IMR-90 (cell line): ENCODE measurements at regions not wholly inside any gene's neighbourhood (a gene's known extent, or its start where the extent isn't known, plus 50 kb on each side); places are given as distances from the start of the nearest gene placed in this dataset.

Experiments used
- ATAC-seq: fragments of 200-7000 bp; cut with Tn5 transposase; 2 replicates; pipeline ENCODE4 v1.9.1; 2020; ENCODE audit warnings: low read depth, mild to moderate bottlenecking, moderate library complexity
- BruUV-seq: library from RNA; stranded (reverse); fragments of 400-500 nt; replicated peaks from 2 replicates; lab custom pipeline; 2021; lab: Mats Ljungman, UMichigan
- CTCF ChIA-PET: fragments of 300-600 bp; formaldehyde crosslinking; extraction: SDS; loops from one replicate; lab custom pipeline; 2021; ENCODE audit warnings: antibody characterized with exemption; lab: Yijun Ruan, JAX
- POLR2A ChIA-PET: fragments of 300-600 bp; sonication (Branson Sonifier 250); formaldehyde crosslinking; loops from one replicate; lab custom pipeline; 2022; ENCODE audit warnings: antibody characterized with exemption; ENCODE audit not compliant: unreplicated experiment; lab: Charles Lee
- DNase-seq: peaks from one replicate; pipeline ENCODE4 v3.0.0; 2013
- H2AFZ ChIP-seq: replicated peaks from 2 replicates; pipeline ENCODE3; 2013; ENCODE audit warnings: low read length, mild to moderate bottlenecking; ENCODE audit not compliant: poor library complexity
- H2AK5ac ChIP-seq: 2 replicates; pipeline ENCODE4 v1.6.1; 2013; ENCODE audit warnings: low read depth, low read length, inconsistent platforms
- H2AK9ac ChIP-seq: replicated peaks from 2 replicates; pipeline ENCODE3; 2013; ENCODE audit warnings: mild to moderate bottlenecking, low read depth, low read length, moderate library complexity; ENCODE audit not compliant: poor library complexity
- H2BK120ac ChIP-seq: 2 replicates; pipeline ENCODE4 v1.6.1; 2013; ENCODE audit warnings: low read depth, low read length, inconsistent platforms
- H2BK15ac ChIP-seq: 3 replicates; pipeline ENCODE4 v1.6.1; 2013; ENCODE audit warnings: low read depth, low read length, inconsistent platforms
- H2BK20ac ChIP-seq: 2 replicates; pipeline ENCODE4 v1.6.1; 2013; ENCODE audit warnings: low read depth, mild to moderate bottlenecking, inconsistent platforms, low read length, moderate library complexity
- H2BK5ac ChIP-seq: 2 replicates; pipeline ENCODE4 v1.6.1; 2013; ENCODE audit warnings: mild to moderate bottlenecking, low read depth, low read length, inconsistent platforms; ENCODE audit not compliant: poor library complexity, severe bottlenecking
- H3K14ac ChIP-seq: replicated peaks from 2 replicates; pipeline ENCODE4 v1.6.1; 2013; ENCODE audit warnings: low read depth, low read length, inconsistent platforms
- H3K18ac ChIP-seq: 2 replicates; pipeline ENCODE4 v1.6.1; 2013; ENCODE audit warnings: low read depth, low read length, control low read depth
- H3K23ac ChIP-seq: 2 replicates; pipeline ENCODE4 v1.6.1; 2013; ENCODE audit warnings: low read depth, low read length, inconsistent platforms
- H3K27ac ChIP-seq: 2 replicates; pipeline ENCODE4 v1.5.1; 2013; ENCODE audit warnings: mild to moderate bottlenecking, control low read depth, low read length; ENCODE audit not compliant: insufficient read depth
- H3K27me3 ChIP-seq: 2 replicates; pipeline ENCODE4 v1.6.1; 2013; ENCODE audit warnings: low read length; ENCODE audit not compliant: control insufficient read depth, insufficient read depth
- H3K36me3 ChIP-seq: 2 replicates; pipeline ENCODE4 v1.6.1; 2013; ENCODE audit warnings: low read length, mixed read lengths; ENCODE audit not compliant: control insufficient read depth, insufficient read depth
- H3K4ac ChIP-seq: 2 replicates; pipeline ENCODE4 v1.6.1; 2013; ENCODE audit warnings: low read depth, low read length, inconsistent platforms
- H3K4me1 ChIP-seq: 2 replicates; pipeline ENCODE4 v1.6.1; 2013; ENCODE audit warnings: low read length, mixed read lengths; ENCODE audit not compliant: control insufficient read depth, insufficient read depth
- H3K4me2 ChIP-seq: 2 replicates; pipeline ENCODE4 v1.6.1; 2013; ENCODE audit warnings: low read depth, mild to moderate bottlenecking, control low read depth, low read length, moderate library complexity
- H3K4me3 ChIP-seq: 2 replicates; pipeline ENCODE4 v1.5.1; 2013; ENCODE audit warnings: low read depth, mild to moderate bottlenecking, control low read depth, low read length, moderate library complexity; ENCODE audit not compliant: insufficient read depth
- H3K56ac ChIP-seq: 2 replicates; pipeline ENCODE4 v1.6.1; 2013; ENCODE audit warnings: low read length, inconsistent platforms; ENCODE audit not compliant: insufficient read depth; ENCODE audit errors: extremely low read depth
- H3K79me1 ChIP-seq, 2 experiments: 2 replicates each; pipeline ENCODE4 v1.6.1; 2013; ENCODE audit warnings: low read length in 2 of 2, inconsistent platforms in 1 of 2, low read depth in 1 of 2
- H3K9ac ChIP-seq: 2 replicates; pipeline ENCODE4 v1.6.1; 2013; ENCODE audit warnings: low read depth, low read length, control low read depth
- H3K9me1 ChIP-seq: 2 replicates; pipeline ENCODE4 v1.6.1; 2013; ENCODE audit warnings: low read length, inconsistent platforms; ENCODE audit not compliant: insufficient read depth
- H3K9me3 ChIP-seq: 2 replicates; pipeline ENCODE4 v1.6.1; 2013; ENCODE audit warnings: low read length; ENCODE audit not compliant: control insufficient read depth, insufficient read depth
- H4K20me1 ChIP-seq: 2 replicates; pipeline ENCODE4 v1.6.1; 2013; ENCODE audit warnings: low read length, inconsistent platforms; ENCODE audit not compliant: insufficient read depth
- H4K5ac ChIP-seq: 2 replicates; pipeline ENCODE4 v1.6.1; 2013; ENCODE audit warnings: mild to moderate bottlenecking, low read depth, low read length, control low read depth
- H4K8ac ChIP-seq, 2 experiments: 2 replicates each; pipeline ENCODE4 v1.6.1; 2013; ENCODE audit warnings: low read depth in 2 of 2, low read length in 2 of 2, control low read depth in 1 of 2, inconsistent platforms in 1 of 2
- H4K91ac ChIP-seq: 2 replicates; pipeline ENCODE4 v1.6.1; 2013; ENCODE audit warnings: low read depth, low read length, inconsistent platforms; ENCODE audit not compliant: insufficient read depth
- BHLHE40 ChIP-seq: fragments of 150-350 bp; IDR thresholded peaks from 2 replicates; pipeline ENCODE4 v1.6.1; 2016; ENCODE audit warnings: mild to moderate bottlenecking, low read depth, low read length
- CEBPB ChIP-seq: IDR thresholded peaks from 2 replicates; pipeline ENCODE4 v1.6.1; 2012; ENCODE audit warnings: low read depth, low read length, improper control_type of control experiment
- CHD1 ChIP-seq: IDR thresholded peaks from 2 replicates; pipeline ENCODE4 v1.6.1; 2012; ENCODE audit warnings: low read depth, low read length, improper control_type of control experiment
- FOS ChIP-seq: fragments of 150-350 bp; IDR thresholded peaks from 2 replicates; pipeline ENCODE4 v1.6.1; 2016; ENCODE audit warnings: low read depth, low read length
- MAFK ChIP-seq: IDR thresholded peaks from 2 replicates; pipeline ENCODE4 v1.6.1; 2012; ENCODE audit warnings: low read depth, low read length, improper control_type of control experiment
- MAZ ChIP-seq: IDR thresholded peaks from 2 replicates; pipeline ENCODE4 v1.6.1; 2012; ENCODE audit warnings: low read depth, mild to moderate bottlenecking, low read length, improper control_type of control experiment, moderate library complexity, borderline replicate concordance
- MXI1 ChIP-seq: IDR thresholded peaks from 2 replicates; pipeline ENCODE4 v1.6.1; 2012; ENCODE audit warnings: low read depth, mild to moderate bottlenecking, low read length, moderate library complexity, borderline replicate concordance
- NFE2L2 ChIP-seq: fragments of 150-350 bp; IDR thresholded peaks from 2 replicates; pipeline ENCODE4 v1.6.1; 2016; ENCODE audit warnings: low read depth, mild to moderate bottlenecking, low read length
- POLR2A ChIP-seq: IDR thresholded peaks from 2 replicates; pipeline ENCODE4 v1.6.1; 2012; ENCODE audit warnings: mild to moderate bottlenecking, low read depth, low read length
- RAD21 ChIP-seq: IDR thresholded peaks from 2 replicates; pipeline ENCODE4 v1.6.1; 2012; ENCODE audit warnings: low read length, improper control_type of control experiment
- RCOR1 ChIP-seq: IDR thresholded peaks from 2 replicates; pipeline ENCODE4 v1.6.1; 2012; ENCODE audit warnings: mild to moderate bottlenecking, low read length, improper control_type of control experiment; ENCODE audit not compliant: insufficient replicate concordance
- SMC3 ChIP-seq: fragments of 150-350 bp; IDR thresholded peaks from 2 replicates; pipeline ENCODE4 v1.6.1; 2016; ENCODE audit warnings: low read depth, mild to moderate bottlenecking, antibody characterized with exemption, low read length, moderate library complexity
- WGBS, 2 experiments: methylation state at CpG; one replicate each; pipeline versions ENCODE4 v1.1.5 to v1.1.7; 2013; ENCODE audit warnings: missing lambda C conversion rate in 2 of 2; ENCODE audit not compliant: insufficient read length in 1 of 2; ENCODE audit errors: extremely low coverage in 2 of 2; 5-methylcytosine and 5-hydroxymethylcytosine counted together
- dilution Hi-C: fragments of 300-500 bp; cut with HindIII; formaldehyde crosslinking; loops from one replicate; pipeline ENCODE4 v1.14.3; 2018; ENCODE audit warnings: low sequenced_read_pairs; ENCODE audit not compliant: unreplicated experiment
- in situ Hi-C: fragments of 300-500 bp; cut with MboI; formaldehyde crosslinking; loops from 3 replicates; pipeline ENCODE4 v1.14.3; 2019; ENCODE audit warnings: low sequenced_read_pairs, inconsistent platforms, mixed read lengths
- intact Hi-C: fragments of 100-400 bp; cut with micrococcal nuclease; formaldehyde crosslinking; loops from 2 replicates; pipeline ENCODE4 v1.10.0; 2022
- TF ChIP-seq, protein P1 (sequence below): fragments of 150-350 bp; IDR thresholded peaks from 2 replicates; pipeline ENCODE4 v1.6.1; 2017; ENCODE audit warnings: mild to moderate bottlenecking, antibody characterized with exemption, low read length, low read depth
- TF ChIP-seq, protein P2 (sequence below): conservative IDR thresholded peaks from 2 replicates; pipeline ENCODE4 v1.5.1; 2012; ENCODE audit warnings: mild to moderate bottlenecking, low read depth, low read length, improper control_type of control experiment

DNA sequence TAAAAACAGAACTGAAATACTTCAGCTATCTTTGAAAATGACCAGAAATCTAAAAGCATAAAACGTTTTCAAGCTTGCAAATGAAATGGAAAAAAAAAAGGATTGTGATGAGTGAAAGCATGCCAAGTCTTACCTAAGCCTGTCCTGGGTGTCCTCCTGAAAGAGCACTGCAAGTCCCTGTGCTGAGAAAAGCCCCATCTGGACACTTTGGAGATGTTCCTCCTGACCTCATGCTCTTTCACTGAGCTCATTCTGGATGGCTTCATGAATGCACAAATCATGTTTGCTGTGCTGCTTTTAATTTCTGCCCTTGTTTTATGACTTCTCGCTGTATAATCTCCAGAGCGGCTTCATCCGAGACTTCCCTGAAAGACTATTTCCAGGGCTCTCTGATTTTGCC, 136.0 kb downstream of the SOD2 start:
- H3K4me1 ChIP-seq: no peaks in the 10 kb centered on the region
- no peak overlapping the region for H4K8ac ChIP-seq
- no peaks in the 10 kb centered on the region for H3K79me1 ChIP-seq
- H3K27me3 ChIP-seq: no peaks in the 10 kb centered on the region
- TF ChIP-seq MAZ (no peak), RCOR1 (no peak), CHD1 (no peak), CEBPB (no peak), FOS (no peak), MAFK (no peak), RAD21 (no peak), MXI1 (no peak), NFE2L2 (no peak), SMC3 (no peak), BHLHE40 (no peak), POLR2A (no peak)
- TF ChIP-seq, protein P1, sequence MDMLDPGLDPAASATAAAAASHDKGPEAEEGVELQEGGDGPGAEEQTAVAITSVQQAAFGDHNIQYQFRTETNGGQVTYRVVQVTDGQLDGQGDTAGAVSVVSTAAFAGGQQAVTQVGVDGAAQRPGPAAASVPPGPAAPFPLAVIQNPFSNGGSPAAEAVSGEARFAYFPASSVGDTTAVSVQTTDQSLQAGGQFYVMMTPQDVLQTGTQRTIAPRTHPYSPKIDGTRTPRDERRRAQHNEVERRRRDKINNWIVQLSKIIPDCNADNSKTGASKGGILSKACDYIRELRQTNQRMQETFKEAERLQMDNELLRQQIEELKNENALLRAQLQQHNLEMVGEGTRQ: no peak
- TF ChIP-seq, protein P2, sequence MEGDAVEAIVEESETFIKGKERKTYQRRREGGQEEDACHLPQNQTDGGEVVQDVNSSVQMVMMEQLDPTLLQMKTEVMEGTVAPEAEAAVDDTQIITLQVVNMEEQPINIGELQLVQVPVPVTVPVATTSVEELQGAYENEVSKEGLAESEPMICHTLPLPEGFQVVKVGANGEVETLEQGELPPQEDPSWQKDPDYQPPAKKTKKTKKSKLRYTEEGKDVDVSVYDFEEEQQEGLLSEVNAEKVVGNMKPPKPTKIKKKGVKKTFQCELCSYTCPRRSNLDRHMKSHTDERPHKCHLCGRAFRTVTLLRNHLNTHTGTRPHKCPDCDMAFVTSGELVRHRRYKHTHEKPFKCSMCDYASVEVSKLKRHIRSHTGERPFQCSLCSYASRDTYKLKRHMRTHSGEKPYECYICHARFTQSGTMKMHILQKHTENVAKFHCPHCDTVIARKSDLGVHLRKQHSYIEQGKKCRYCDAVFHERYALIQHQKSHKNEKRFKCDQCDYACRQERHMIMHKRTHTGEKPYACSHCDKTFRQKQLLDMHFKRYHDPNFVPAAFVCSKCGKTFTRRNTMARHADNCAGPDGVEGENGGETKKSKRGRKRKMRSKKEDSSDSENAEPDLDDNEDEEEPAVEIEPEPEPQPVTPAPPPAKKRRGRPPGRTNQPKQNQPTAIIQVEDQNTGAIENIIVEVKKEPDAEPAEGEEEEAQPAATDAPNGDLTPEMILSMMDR: no peak
- dilution Hi-C loops (no loop called here), intact Hi-C loops (no loop called here), in situ Hi-C loops (no loop called here)
- no peak overlapping the region for H3K14ac ChIP-seq
- no peak overlapping the region for H2AK9ac ChIP-seq
- no peak overlapping the region for H2AFZ ChIP-seq
- ChIA-PET CTCF (no interaction called here), POLR2A (no interaction called here)
- H3K36me3 ChIP-seq: no peaks in the 10 kb centered on the region
- H3K9me1 ChIP-seq: no peaks in the 10 kb centered on the region
- no peak overlapping the region for H2BK15ac ChIP-seq
- no TSS peak for BruUV-seq
- no peak overlapping the region for H3K23ac ChIP-seq
- no peak overlapping the region for H3K4me3 ChIP-seq
- no peaks in the 10 kb centered on the region for H4K20me1 ChIP-seq
- DNase-seq (no peak), ATAC-seq (no peak)
- no peak overlapping the region for H4K5ac ChIP-seq
- H2BK120ac ChIP-seq: no peak overlapping the region
- H3K4me2 ChIP-seq: no peak overlapping the region
- H2AK5ac ChIP-seq: no peak overlapping the region
- H2BK20ac ChIP-seq: no peak overlapping the region
- H3K9me3 ChIP-seq: no peaks in the 10 kb centered on the region
- H3K4ac ChIP-seq: no peak overlapping the region
- no peak overlapping the region for H2BK5ac ChIP-seq
- no peak overlapping the region for H3K9ac ChIP-seq
- no peak overlapping the region for H3K56ac ChIP-seq
- WGBS, 2 experiments: no CpG with 5 or more reads among the region's 4 CpGs
- H3K18ac ChIP-seq: no peak overlapping the region
- no peak overlapping the region for H4K91ac ChIP-seq
- no peak overlapping the region for H3K27ac ChIP-seq
